ENCODE measurements at regions not wholly inside any gene's neighbourhood (a gene's known extent, or its start where the extent isn't known, plus 50 kb on each side); places are given as distances from the start of the nearest gene placed in this dataset.

DNA sequence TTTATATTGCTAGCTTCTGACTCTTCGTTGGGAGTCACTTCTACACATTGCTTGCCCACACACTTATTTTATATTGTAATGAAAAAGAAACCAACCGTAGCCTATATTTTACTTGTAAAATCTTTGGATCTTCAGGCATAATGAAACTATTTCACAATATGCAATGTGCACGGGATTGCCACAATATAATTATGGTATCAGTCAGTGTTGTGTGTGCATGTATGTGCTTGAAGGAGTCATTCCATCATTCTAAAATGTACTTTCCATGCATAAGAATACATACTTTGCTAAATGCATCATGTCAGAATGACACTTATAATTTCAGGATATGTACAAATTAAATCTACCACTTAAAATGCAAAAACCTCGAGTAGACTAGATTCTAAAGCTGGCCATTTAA, 64.0 kb upstream of the TLE4 start:
- no peak overlapping the region for H3K27ac ChIP-seq (ENCODE audit: low read depth, low read length)
- ChIA-PET CTCF (no interaction called here), POLR2A (no interaction called here)
- no peaks in the 10 kb centered on the region for H3K27me3 ChIP-seq (ENCODE audit: control insufficient read depth, insufficient read depth, low read length)
- no peak overlapping the region for H3K4me3 ChIP-seq (ENCODE audit: low read depth, low read length)
- H3K9me3 ChIP-seq (ENCODE audit: control insufficient read depth, insufficient read depth, low read length): no peaks in the 10 kb centered on the region
- no peak for DNase-seq (ENCODE audit: low read depth, low spot score)
- no peak for TF ChIP-seq CTCF (IDR thresholded peaks at IDR 0.05; ENCODE audit: low read depth, low read length)

DNA sequence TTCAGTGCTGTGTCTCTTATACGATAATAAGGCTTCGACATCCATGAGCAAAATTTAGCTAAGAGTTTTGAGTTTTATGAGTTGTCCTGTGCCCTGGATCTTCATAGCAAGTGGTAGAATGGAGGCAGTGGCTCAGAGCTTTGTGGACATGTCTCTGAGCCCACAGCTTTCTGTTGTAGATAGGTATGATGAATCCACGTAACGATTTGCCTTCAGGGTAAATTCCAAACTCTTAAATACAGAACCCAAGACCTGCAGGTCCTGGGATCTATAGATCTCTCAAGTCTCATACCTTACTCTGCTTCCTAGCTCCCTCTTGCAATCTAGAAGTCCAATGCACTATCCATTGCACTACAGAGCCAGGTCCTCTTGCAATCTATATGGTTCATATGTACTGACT, 59.5 kb upstream of the TLE4 start:
- Histone ChIP-seq H3K27me3 (ENCODE audit: control insufficient read depth, insufficient read depth, low read length) (no peaks in the 10 kb centered on the region), H3K27ac (ENCODE audit: low read depth, low read length) (no peak overlapping the region), H3K4me3 (ENCODE audit: low read depth, low read length) (no peak overlapping the region), H3K9me3 (ENCODE audit: control insufficient read depth, insufficient read depth, low read length) (no peaks in the 10 kb centered on the region)
- POLR2A ChIA-PET: no interaction called here
- CTCF ChIA-PET: no interaction called here
- no peak for TF ChIP-seq CTCF (IDR thresholded peaks at IDR 0.05; ENCODE audit: low read depth, low read length)
- no peak for DNase-seq (ENCODE audit: low read depth, low spot score)
